Inferior parietal cortex (tissue), 1 donor: ENCODE measurements at regions not wholly inside any gene's neighbourhood (a gene's known extent, or its start where the extent isn't known, plus 50 kb on each side); places are given as distances from the start of the nearest gene placed in this dataset.
"Not testable (repeated sequence)": the region's sequence is repeated elsewhere in the genome, so short reads cannot be mapped to it uniquely, and the experiment has no call there.

Source experiments
- DNase-seq: peaks from one replicate; pipeline ENCODE4 v3.0.0-alpha.2; 2016; ENCODE audit errors: extremely low spot score

GRCh38 chr14:101634850-101635748, 73.8 kb downstream of the DIO3 start:
- DNase-seq: peak; percentile 30

- DNase-seq: no peak
Observed at GRCh38 chr14:101635749-101636560, 74.7 kb downstream of the DIO3 start.

- peak; percentile 20 for DNase-seq
Observed at GRCh38 chr14:101639241-101639833, 78.0 kb downstream of the DIO3 start.

- no peak for DNase-seq
Observed at GRCh38 chr14:101643651-101644050, 82.4 kb downstream of the DIO3 start.

- DNase-seq: no peak
Observed at GRCh38 chr14:101654051-101654450, 92.8 kb downstream of the DIO3 start.

- DNase-seq: no peak
Observed at GRCh38 chr14:101657372-101657771, 96.1 kb downstream of the DIO3 start.

GRCh38 chr14:101665478-101666078, 95.9 kb upstream of the PPP2R5C start:
- peak; percentile 29 for DNase-seq

- DNase-seq: no peak
Observed at GRCh38 chr14:101666264-101666663, 95.2 kb upstream of the PPP2R5C start.

GRCh38 chr14:101669629-101670028, 91.9 kb upstream of the PPP2R5C start:
- DNase-seq: no peak

- no peak for DNase-seq
Observed at GRCh38 chr14:101673873-101674272, 87.6 kb upstream of the PPP2R5C start.

GRCh38 chr14:101675835-101676234, 85.7 kb upstream of the PPP2R5C start:
- DNase-seq: not testable (repeated sequence)

- not testable (repeated sequence) for DNase-seq
Observed at GRCh38 chr14:101677912-101678327, 83.6 kb upstream of the PPP2R5C start.

GRCh38 chr14:101681795-101682194, 79.7 kb upstream of the PPP2R5C start:
- DNase-seq: no peak

GRCh38 chr14:101683365-101683764, 78.1 kb upstream of the PPP2R5C start:
- DNase-seq: no peak

GRCh38 chr14:101687756-101688546, 73.6 kb upstream of the PPP2R5C start:
- DNase-seq: no peak

- no peak for DNase-seq
Observed at GRCh38 chr14:101689039-101689501, 72.4 kb upstream of the PPP2R5C start.

- DNase-seq: not testable (repeated sequence)
Observed at GRCh38 chr14:101689966-101690365, 71.5 kb upstream of the PPP2R5C start.

GRCh38 chr14:101695659-101696058, 65.8 kb upstream of the PPP2R5C start:
- DNase-seq: no peak

- no peak for DNase-seq
Observed at GRCh38 chr14:101704140-101704539, 57.4 kb upstream of the PPP2R5C start.

GRCh38 chr14:101705733-101706508, 55.6 kb upstream of the PPP2R5C start:
- no peak for DNase-seq
